ENCODE measurements at regions not wholly inside any gene's neighbourhood (a gene's known extent, or its start where the extent isn't known, plus 50 kb on each side); places are given as distances from the start of the nearest gene placed in this dataset.
A peak's percentile ranks its signal among the peaks of the same experiment; 100 is the strongest.
"Not testable (repeated sequence)": the region's sequence is repeated elsewhere in the genome, so short reads cannot be mapped to it uniquely, and the experiment has no call there.

GRCh38 chr13:83453300-83453699 lies 429.0 kb downstream of the SLITRK1 start:
- no peak for DNase-seq

DNA sequence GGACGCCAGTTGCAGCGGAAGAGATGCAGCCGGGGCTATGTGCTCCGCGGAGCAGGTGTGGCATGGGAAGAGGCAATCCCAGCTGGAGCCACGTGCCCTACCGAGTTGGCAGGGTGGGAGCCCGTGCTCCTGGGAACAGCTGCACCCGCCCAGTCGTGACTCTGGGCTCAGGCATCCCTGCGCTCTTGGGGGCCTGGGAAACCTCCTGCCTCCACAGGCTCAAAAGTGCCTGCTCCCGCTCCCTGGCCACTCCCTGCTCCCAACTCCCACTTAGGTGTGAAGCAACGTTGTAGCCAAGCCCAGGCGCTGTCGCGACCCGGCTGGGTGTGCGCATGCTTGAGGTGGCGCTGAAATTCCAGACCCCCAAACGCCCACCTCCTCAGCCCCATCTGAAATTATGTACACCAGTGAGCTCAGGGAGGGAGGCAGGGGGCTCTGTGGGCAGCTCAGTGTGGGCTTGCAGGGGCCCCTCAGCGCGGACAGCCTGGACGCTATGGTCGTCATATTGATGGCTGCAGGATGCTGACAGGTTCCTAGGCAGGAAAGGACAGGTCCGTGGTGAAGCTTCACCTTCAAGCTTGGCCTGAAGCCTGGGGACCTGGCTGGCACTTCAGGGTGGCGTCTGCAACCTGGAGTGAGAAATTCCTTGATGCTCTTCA lies 429.9 kb downstream of the SLITRK1 start:
- DNase-seq: no peak

- no peak for DNase-seq
These were observed 431.7 kb downstream of the SLITRK1 start for GRCh38 chr13:83450591-83450990.

DNA sequence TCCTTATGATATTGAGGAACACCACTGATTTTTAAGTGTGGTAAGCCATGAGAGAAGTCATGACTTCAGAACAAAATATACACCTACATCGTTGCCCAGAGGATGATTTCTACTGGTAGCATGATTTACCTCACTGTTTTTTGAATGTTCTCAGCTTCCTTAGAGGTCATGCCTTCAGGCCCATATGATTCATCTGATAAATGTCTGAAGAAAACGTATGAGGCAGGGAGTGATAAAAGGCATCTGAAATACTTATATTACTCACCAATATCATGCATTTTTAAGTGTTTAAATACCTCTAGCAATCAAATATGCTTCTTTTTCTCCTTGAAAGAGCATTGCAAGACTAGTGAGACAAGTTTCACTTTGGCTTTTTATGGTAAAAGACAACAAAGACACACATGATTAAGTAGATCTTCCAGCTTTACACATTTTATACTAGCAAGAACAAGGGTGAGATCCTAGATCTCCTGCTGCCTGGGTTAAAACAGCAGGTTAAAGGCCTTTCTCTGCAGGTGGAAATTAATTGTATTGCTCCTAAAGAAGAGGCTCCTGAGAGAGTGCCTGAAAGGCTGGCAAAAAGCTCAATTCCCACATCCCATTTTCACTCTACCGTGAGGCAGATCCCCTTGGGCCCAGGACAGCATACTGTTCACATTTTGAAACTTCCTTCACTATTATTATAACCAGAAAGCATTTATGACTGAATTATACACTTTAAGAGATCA lies 432.4 kb downstream of the SLITRK1 start:
- DNase-seq: peak; percentile 40

DNA sequence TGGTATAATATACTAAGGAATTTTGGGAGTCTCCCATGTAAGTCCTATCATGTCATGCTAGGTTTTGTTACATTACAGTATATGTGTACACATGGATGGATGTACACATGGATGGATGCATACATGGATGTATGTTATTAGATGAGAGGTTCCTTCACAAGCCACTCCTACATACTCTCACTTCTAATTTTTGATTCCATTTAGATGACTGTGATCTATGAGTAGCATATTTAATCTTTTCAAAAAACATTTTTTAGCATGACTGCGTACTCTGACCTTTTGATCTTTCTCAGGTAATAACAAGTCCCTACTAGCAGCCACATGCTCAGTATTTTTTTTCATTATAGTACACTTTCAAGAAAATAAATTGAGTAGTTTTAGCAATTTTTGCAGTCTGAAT lies 441.8 kb downstream of the SLITRK1 start:
- no peak for DNase-seq

GRCh38 chr13:83439464-83439863 lies 442.8 kb downstream of the SLITRK1 start:
- not testable (repeated sequence) for DNase-seq

DNA sequence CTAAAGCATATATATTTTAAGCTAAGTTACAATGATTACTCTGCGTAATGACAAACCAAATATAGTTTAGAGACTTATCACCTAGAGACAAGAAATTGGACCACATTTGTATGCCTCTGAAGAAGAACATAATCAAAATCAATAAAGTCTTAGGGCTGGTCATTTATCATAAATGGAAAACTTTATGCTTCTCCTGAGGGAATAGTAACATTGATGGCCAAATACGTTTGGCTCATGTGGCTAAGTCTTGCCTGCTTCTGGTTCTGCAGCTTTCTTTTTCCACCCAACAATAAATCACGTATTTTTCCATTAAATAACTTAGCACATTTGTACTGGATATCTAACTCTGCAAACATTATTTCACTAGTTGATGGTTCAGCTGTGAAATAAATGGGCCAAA lies 458.4 kb downstream of the SLITRK1 start:
- no peak for DNase-seq

DNA sequence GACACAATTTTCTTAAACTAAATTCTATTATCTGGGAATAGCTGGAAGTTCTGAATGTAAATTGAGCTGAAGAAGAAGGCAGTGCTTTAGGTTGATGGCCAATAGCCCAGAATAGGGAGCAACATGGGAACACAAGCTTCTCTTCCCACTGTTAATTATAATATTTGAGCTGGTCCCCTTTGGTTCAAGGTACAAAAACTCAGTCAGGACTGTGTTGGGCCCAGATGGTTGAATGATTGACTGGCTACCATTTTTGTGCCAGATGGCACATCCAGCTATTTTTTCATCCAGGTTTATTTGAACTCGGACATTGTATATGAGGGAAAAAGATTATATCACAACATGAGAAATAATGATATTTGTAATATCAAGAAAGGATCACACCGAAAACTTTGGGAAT lies 458.9 kb downstream of the SLITRK1 start:
- DNase-seq: peak; percentile 12

- no peak for DNase-seq
These were observed 467.9 kb downstream of the SLITRK1 start for GRCh38 chr13:83414393-83414792.

- DNase-seq: no peak
These were observed 495.7 kb downstream of the SLITRK1 start for GRCh38 chr13:83386609-83387008.

DNA sequence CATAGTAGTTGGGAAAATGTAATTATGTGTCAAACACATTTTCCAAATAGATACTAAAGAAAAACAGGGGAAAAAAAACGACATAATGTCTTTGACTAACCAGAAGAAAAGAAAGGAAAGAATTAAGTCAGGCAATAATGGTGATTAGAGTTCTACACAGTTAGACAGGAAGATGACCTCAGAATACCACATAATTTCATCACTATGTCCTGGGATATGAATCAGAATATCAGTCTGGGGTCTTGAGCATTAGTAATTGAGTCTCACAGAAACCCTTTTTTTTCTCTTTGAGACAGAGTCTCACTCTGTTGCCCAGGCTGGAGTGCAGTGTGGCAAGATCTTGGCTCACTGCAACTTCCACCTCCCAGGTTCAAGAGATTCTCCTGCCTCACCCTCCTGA lies 503.4 kb downstream of the SLITRK1 start:
- no peak for DNase-seq

DNA sequence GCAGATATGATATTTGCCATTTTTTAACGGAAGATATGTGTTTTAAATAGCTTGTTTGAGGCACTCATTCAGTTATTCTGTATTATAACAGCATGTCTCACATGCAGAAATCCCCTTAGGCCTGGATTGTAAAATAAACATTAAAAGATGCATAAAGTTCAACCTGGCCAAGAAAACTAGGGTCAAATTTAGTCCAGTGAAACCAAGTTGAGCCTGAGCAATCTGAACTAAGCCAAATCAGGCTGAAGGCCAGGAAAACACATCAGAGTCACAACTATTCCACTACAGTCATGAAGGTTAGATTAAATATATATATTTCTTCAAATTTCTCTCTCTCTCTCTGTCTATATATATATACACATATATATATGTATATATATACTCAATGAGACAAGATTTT lies 504.8 kb downstream of the SLITRK1 start:
- DNase-seq: no peak

DNA sequence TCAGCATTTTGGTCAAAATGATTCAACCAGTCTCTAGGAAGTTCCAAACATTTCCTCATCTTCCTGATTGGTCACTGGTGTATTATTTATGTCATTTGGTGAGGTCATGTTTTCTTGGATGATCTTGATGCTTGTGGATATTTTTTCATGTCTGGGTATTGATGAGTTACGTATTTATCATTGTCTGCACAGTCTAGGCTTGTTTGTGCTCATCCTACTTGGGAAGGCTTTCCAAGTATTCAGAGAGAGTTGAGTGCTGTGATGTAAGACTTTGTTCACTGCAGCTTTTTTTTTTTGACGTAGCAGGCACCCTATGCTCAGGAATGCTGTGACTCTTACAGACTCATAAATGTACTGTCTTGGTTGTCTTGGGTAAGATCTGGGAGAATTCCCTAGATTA lies 509.5 kb downstream of the SLITRK1 start:
- no peak for DNase-seq

- no peak for DNase-seq
These were observed 516.6 kb downstream of the SLITRK1 start for GRCh38 chr13:83365723-83366122.

GRCh38 chr13:83355041-83355440 lies 527.2 kb downstream of the SLITRK1 start:
- no peak for DNase-seq

DNA sequence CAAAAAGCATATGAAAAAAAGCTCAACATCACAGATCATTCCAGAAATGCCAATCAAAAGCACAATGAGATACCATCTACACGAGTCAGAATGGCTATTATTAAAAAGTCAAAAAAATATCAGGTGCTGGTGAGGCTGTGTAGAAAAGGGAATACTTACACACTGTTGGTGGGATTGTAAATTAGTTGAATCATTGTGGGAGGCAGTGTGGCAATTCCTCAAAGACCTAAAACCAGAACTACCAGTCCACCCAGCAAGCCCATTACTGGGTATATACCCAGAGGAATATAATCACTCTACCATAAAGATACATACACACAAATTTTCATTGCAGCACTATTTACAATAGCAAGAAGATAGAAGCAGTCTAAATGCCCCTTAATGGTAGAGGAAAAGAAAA lies 529.9 kb downstream of the SLITRK1 start:
- no peak for DNase-seq

DNA sequence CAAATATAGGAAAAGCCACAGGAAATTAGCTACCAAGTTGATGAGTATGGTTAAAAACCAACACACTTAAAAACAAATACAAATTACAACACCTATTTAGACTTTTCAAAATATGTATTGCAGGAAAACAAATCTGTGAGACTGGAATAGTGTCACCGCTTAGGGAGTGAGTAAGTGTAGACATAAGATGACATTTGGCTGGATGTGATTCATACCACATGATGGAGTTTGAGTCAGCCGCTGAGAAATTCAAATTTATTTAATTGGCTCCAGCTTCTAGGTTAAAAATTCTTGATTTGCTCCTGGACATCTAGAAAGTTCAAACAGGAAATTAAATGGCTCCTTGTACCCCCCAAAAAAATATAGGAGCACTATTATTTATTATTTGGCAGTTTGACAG lies 531.7 kb downstream of the SLITRK1 start:
- no peak for DNase-seq

DNA sequence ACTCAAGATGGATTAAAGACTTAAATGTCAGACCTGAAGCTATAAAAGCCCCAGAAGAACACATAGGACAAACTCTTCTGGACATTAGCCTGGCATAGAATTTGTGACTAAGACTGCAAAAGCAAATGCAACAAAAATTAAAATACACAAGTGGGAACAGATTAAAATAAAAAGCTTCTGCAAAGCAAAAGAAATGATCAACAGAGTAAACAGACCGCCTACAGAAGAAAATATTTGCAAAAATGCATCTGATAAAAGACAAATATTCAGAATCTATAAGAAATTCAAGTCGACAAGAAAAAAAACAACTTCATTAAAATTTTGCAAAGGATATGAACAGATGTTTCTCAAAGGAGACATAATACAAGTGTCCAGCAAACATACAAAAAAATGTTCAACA lies 537.8 kb downstream of the SLITRK1 start:
- DNase-seq: no peak

DNA sequence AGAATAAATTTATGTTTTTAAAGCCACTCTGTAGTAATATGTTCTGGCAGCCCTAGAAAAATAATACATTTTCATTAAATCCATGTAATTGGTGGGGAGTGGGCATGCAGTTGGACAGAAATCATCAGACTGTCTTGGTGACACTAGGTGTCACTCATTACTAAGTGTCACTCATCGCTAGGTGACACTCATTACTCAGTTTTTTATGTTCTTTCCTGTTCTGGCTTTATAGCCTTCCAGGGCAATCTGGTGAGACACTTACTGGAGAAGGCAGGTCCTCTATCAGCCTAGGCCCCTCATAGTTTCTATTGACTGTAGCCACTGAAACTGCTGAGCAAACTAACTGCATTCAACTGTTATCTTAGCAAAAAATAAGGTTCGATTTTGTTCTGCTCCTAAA lies 542.1 kb downstream of the SLITRK1 start:
- peak; percentile 3 for DNase-seq

GRCh38 chr13:83333614-83334388 lies 548.5 kb downstream of the SLITRK1 start:
- no peak for DNase-seq

DNA sequence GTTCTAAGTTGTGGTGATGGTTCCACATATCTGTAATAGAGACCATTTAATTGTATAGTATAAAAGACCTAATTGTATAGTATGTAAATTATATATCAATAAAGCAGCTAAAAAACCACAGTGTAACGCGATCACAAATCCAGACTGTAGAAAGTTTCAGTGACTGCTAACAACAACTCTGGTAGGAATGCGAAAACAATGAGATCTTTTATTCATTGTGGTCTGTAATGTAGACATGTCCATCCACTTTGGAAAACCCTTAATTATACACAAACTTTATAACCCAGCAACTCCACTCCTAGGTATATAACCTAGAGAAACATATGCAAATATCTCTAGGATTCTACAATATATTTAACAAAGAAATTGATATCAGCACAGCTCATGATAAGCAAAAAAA lies 549.5 kb downstream of the SLITRK1 start:
- no peak for DNase-seq

GRCh38 chr13:83327091-83327490 lies 555.2 kb downstream of the SLITRK1 start:
- no peak for DNase-seq

- no peak for DNase-seq
These were observed 557.0 kb downstream of the SLITRK1 start for GRCh38 chr13:83325125-83325853.
